ENCODE measurements at regions not wholly inside any gene's neighbourhood (a gene's known extent, or its start where the extent isn't known, plus 50 kb on each side); places are given as distances from the start of the nearest gene placed in this dataset.

DNA sequence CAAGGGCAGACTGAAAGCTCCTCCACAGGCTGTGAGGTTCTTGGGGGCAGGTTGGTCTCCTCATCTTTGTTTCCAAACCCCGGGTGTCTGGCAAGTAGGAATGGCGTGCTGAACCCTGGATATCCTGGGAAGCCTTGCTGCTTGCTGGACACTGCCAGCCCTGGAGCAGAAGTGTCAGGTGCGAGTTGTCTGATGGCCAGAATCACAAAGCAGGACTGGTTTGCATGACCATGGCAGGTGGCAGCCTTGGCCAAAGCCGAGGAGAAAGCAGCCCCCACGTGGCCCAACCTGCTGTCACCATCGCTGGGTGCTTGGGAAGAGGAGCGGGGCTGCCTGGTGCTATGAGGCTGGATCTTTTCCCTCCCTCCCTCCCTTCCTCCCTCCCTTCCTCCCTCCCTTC, 309.5 kb upstream of the HS6ST1 start:
- Histone ChIP-seq H3K4me3 (ENCODE audit: low read depth, low read length) (no peak overlapping the region), H3K27me3 (ENCODE audit: control insufficient read depth, insufficient read depth, low read length) (no peaks in the 10 kb centered on the region), H3K9ac (ENCODE audit: low read depth, low read length) (no peak overlapping the region), H3K36me3 (ENCODE audit: control insufficient read depth, insufficient read depth, low read length) (no peaks in the 10 kb centered on the region), H3K4me1 (ENCODE audit: control insufficient read depth, insufficient read depth, low read length) (no peaks in the 10 kb centered on the region), H3K9me3 (ENCODE audit: control insufficient read depth, insufficient read depth, low read length) (no peaks in the 10 kb centered on the region)

DNA sequence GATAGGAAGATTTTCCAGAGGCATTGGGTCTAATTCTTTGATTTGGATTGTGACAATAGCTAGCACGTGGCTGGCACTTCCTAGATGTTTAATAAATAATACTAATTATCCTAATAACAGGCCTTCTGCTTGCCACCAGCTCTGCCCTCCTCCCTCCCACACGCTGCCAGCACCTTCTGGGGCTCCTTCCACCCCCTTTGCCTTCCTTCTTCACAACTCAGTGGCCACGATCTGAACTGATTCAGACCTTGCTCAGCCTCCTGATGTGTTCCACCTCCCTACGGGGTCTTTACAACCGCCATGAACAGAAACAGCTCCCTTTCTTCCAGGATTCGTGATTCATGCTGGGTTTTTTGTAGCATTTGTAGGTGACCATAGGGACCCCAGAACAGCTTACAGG, 310.3 kb upstream of the HS6ST1 start:
- H3K36me3 ChIP-seq (ENCODE audit: control insufficient read depth, insufficient read depth, low read length), result no peaks in the 10 kb centered on the region
- H3K9ac ChIP-seq (ENCODE audit: low read depth, low read length), result no peak overlapping the region
- no peaks in the 10 kb centered on the region for H3K4me1 ChIP-seq (ENCODE audit: control insufficient read depth, insufficient read depth, low read length)
- H3K9me3 ChIP-seq (ENCODE audit: control insufficient read depth, insufficient read depth, low read length), result no peaks in the 10 kb centered on the region
- no peaks in the 10 kb centered on the region for H3K27me3 ChIP-seq (ENCODE audit: control insufficient read depth, insufficient read depth, low read length)
- no peak overlapping the region for H3K4me3 ChIP-seq (ENCODE audit: low read depth, low read length)

DNA sequence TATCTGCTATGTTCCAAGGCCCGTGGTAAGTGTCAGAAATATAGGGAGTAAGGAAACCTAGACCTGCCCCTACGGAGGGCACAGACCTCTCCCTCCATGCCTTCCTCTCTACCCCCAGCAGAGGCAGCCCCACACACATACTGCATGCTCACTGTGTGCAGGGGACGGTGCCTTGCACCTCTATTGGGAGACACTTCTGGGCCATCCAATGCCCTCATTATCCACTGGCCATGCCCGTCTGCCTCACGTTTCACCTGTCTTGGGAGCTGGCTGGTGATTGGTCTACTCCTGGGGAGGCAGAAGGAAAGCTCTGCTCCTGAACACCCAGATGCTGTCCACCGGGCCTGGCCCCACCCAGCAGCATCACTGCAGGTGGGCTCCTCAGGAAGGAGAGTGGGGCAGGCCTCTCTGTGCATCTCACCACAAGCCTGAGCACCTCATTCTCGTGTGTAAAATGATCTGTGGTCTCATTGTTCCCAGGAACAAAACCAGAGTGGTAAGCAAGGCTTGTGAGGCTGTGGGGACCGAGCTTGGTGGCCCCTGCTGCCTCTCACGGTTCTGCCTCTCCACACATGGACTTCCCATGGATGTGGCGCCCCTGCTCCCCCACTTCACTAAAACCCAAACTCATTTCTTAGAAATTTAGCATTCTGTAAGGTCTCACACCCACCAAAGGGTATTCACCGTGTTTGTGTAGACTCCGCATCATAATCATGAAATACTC, 312.5 kb upstream of the HS6ST1 start:
- H3K4me3 ChIP-seq (ENCODE audit: low read depth, low read length), result no peak overlapping the region
- H3K4me1 ChIP-seq (ENCODE audit: control insufficient read depth, insufficient read depth, low read length), result no peaks in the 10 kb centered on the region
- H3K9ac ChIP-seq (ENCODE audit: low read depth, low read length), result no peak overlapping the region
- H3K9me3 ChIP-seq (ENCODE audit: control insufficient read depth, insufficient read depth, low read length), result no peaks in the 10 kb centered on the region
- H3K36me3 ChIP-seq (ENCODE audit: control insufficient read depth, insufficient read depth, low read length), result no peaks in the 10 kb centered on the region
- H3K27me3 ChIP-seq (ENCODE audit: control insufficient read depth, insufficient read depth, low read length), result no peaks in the 10 kb centered on the region

DNA sequence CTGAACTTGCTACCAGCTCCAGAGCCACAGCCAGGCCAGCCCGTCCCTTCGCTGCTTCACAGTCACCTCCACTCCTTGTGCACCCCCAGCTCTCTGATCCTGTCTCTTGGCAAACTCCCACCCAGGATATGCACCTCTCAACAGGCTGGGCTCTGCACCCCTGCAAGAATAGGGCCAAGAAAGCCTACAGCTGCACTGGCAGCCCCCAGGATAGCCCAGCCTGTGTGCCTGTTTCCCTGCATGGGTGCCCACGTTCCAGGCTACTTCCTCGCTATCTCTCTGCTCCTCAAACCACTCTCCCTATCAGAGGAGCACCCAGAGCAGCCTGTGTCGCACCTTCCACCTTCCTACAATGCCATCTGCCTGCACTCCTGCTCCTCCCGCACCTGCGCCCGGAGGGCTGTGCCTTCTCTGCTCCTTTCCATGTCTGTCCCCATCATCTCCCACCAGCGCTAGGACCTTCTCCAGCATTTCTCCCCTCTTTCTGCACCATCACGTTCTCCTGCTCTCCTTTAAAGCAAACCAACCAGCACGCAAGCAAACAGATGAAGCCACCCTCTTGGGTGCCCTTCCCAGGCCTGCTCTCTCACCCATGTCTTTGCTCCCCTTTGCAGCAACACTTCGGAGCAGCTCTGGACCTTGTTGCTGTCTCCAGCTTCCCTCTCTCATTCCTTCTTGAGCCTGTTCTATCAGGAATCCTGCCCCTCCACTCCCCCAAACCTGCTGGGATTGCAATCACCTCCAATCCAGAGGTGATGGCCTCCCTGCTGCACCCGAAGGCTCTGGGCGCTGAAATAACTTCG, 313.2 kb upstream of the HS6ST1 start:
- H3K4me1 ChIP-seq (ENCODE audit: control insufficient read depth, insufficient read depth, low read length), result no peaks in the 10 kb centered on the region
- no peaks in the 10 kb centered on the region for H3K9me3 ChIP-seq (ENCODE audit: control insufficient read depth, insufficient read depth, low read length)
- no peak overlapping the region for H3K4me3 ChIP-seq (ENCODE audit: low read depth, low read length)
- no peak overlapping the region for H3K9ac ChIP-seq (ENCODE audit: low read depth, low read length)
- no peaks in the 10 kb centered on the region for H3K36me3 ChIP-seq (ENCODE audit: control insufficient read depth, insufficient read depth, low read length)
- no peaks in the 10 kb centered on the region for H3K27me3 ChIP-seq (ENCODE audit: control insufficient read depth, insufficient read depth, low read length)

DNA sequence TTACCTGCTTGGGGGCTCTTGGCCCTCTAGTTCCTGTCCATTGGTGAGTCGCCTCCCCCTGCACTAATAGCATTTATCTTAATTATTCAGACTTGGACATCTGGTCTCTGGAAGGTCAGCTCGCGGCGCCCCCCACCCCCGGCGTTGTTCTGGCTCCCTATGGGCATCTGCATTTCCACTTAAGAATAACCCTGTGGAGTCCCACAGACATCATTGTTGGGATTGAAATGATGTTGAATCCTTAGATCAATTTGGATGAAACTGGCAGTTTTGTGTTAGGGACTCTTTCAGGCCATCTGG, 313.8 kb upstream of the HS6ST1 start:
- H3K9me3 ChIP-seq (ENCODE audit: control insufficient read depth, insufficient read depth, low read length), result no peaks in the 10 kb centered on the region
- H3K9ac ChIP-seq (ENCODE audit: low read depth, low read length), result no peak overlapping the region
- no peaks in the 10 kb centered on the region for H3K27me3 ChIP-seq (ENCODE audit: control insufficient read depth, insufficient read depth, low read length)
- no peak overlapping the region for H3K4me3 ChIP-seq (ENCODE audit: low read depth, low read length)
- no peaks in the 10 kb centered on the region for H3K36me3 ChIP-seq (ENCODE audit: control insufficient read depth, insufficient read depth, low read length)
- H3K4me1 ChIP-seq (ENCODE audit: control insufficient read depth, insufficient read depth, low read length), result no peaks in the 10 kb centered on the region

DNA sequence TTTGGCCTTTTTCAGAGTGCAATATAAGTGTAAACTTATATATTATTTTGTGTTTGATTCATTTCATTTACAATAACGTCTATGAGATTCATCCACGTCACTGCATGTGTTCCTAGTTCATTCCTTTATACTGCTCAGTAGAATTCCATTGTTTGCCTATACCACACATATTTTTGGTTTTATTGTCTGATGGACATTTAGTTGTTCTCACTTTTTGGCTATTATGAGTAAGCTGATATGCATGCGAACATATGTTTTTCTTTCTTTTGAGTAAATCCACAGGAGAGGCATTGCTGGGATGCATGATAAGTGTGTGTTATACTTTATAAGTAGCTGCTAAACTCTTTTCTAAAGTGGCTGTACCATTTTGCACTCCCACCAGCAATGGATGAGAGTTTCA, 314.8 kb upstream of the HS6ST1 start:
- Histone ChIP-seq H3K9ac (ENCODE audit: low read depth, low read length) (no peak overlapping the region), H3K36me3 (ENCODE audit: control insufficient read depth, insufficient read depth, low read length) (no peaks in the 10 kb centered on the region), H3K27me3 (ENCODE audit: control insufficient read depth, insufficient read depth, low read length) (no peaks in the 10 kb centered on the region), H3K9me3 (ENCODE audit: control insufficient read depth, insufficient read depth, low read length) (no peaks in the 10 kb centered on the region), H3K4me3 (ENCODE audit: low read depth, low read length) (no peak overlapping the region), H3K4me1 (ENCODE audit: control insufficient read depth, insufficient read depth, low read length) (peaks cover 8% of the 10 kb centered on the region)

DNA sequence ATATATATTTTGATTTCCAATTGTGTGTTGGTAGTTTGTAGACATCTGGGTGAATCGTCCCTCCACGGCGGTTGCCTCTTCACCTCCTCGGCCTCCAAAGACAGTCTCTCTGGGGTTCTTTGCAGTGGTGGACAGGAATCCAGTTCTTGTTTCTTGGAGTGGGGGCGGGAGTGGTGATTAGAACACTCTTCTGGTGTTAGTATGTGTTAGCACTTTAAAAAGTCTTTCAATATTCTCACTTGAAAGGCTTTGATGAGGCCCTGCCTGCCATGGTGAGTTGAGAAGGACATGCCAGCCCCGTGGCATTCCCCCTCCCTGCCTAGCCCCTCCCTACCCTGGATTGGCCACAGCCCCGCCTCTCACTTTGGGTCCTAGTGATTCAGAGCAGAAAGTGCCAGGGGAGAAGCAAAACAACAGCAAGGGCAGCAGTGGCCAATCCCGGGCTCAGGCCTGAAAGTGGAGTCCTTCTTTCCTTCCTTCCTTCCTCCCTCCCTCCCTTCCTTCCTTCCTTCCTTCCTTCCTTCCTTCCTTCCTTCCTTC, 316.8 kb upstream of the HS6ST1 start:
- no peaks in the 10 kb centered on the region for H3K36me3 ChIP-seq (ENCODE audit: control insufficient read depth, insufficient read depth, low read length)
- no peak overlapping the region for H3K4me3 ChIP-seq (ENCODE audit: low read depth, low read length)
- H3K9me3 ChIP-seq (ENCODE audit: control insufficient read depth, insufficient read depth, low read length), result no peaks in the 10 kb centered on the region
- H3K27me3 ChIP-seq (ENCODE audit: control insufficient read depth, insufficient read depth, low read length), result no peaks in the 10 kb centered on the region
- H3K4me1 ChIP-seq (ENCODE audit: control insufficient read depth, insufficient read depth, low read length), result peaks cover 16% of the 10 kb centered on the region
- H3K9ac ChIP-seq (ENCODE audit: low read depth, low read length), result no peak overlapping the region

DNA sequence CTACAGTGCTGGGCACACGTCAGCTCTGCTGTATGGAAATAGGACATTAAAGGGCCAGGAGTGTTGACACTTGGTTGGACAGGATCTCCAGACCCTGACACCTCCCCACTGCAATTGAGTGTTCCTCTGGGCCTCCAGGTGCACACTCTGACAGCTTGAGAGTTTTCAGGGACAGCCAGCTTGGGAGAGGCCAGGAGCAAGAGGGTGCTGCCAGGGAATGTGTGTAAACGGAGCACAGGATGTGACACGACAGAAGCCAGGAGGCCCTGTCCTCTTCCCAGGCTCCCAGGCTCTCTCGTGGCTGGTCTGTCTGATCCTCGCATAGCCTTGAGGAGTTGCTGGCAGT, 318.1 kb upstream of the HS6ST1 start:
- H3K9me3 ChIP-seq (ENCODE audit: control insufficient read depth, insufficient read depth, low read length), result no peaks in the 10 kb centered on the region
- no peaks in the 10 kb centered on the region for H3K27me3 ChIP-seq (ENCODE audit: control insufficient read depth, insufficient read depth, low read length)
- no peak overlapping the region for H3K4me3 ChIP-seq (ENCODE audit: low read depth, low read length)
- H3K4me1 ChIP-seq (ENCODE audit: control insufficient read depth, insufficient read depth, low read length), result peaks cover 16% of the 10 kb centered on the region
- no peak overlapping the region for H3K9ac ChIP-seq (ENCODE audit: low read depth, low read length)
- H3K36me3 ChIP-seq (ENCODE audit: control insufficient read depth, insufficient read depth, low read length), result no peaks in the 10 kb centered on the region

DNA sequence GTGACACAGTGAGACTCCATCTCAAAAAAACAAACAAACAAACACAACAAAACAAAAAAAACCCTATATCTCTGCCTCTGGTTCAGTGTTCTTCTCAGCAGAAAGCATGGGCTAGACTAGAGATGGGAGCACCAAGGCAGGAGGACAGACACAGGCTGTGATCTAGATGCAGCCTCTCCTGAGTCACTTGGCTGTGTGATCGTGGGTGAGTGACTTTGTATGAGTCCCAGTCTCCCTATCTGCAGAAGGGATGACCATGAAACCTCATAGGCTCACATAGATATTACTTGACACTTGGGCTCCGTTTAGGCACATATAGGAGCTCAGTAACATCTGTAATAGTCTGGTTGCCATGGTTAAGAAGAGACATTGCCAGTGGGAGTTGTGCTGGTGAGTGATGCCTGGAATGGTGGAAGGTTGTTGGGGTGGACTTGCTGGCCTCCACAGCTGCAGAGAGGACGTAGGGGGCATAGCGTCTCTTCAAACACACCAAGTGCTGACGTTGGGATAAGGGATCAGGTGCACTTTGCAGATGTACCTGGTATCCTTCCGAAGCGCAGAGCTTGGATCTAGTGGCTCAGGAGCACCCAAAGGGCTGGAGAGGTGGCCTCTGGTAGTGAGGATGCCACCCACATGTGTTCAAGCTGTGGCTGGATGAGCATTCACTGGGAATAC, 318.9 kb upstream of the HS6ST1 start:
- peaks cover 16% of the 10 kb centered on the region for H3K4me1 ChIP-seq (ENCODE audit: control insufficient read depth, insufficient read depth, low read length)
- H3K36me3 ChIP-seq (ENCODE audit: control insufficient read depth, insufficient read depth, low read length), result no peaks in the 10 kb centered on the region
- no peak overlapping the region for H3K4me3 ChIP-seq (ENCODE audit: low read depth, low read length)
- no peaks in the 10 kb centered on the region for H3K9me3 ChIP-seq (ENCODE audit: control insufficient read depth, insufficient read depth, low read length)
- peaks cover 3% of the 10 kb centered on the region for H3K27me3 ChIP-seq (ENCODE audit: control insufficient read depth, insufficient read depth, low read length)
- no peak overlapping the region for H3K9ac ChIP-seq (ENCODE audit: low read depth, low read length)

DNA sequence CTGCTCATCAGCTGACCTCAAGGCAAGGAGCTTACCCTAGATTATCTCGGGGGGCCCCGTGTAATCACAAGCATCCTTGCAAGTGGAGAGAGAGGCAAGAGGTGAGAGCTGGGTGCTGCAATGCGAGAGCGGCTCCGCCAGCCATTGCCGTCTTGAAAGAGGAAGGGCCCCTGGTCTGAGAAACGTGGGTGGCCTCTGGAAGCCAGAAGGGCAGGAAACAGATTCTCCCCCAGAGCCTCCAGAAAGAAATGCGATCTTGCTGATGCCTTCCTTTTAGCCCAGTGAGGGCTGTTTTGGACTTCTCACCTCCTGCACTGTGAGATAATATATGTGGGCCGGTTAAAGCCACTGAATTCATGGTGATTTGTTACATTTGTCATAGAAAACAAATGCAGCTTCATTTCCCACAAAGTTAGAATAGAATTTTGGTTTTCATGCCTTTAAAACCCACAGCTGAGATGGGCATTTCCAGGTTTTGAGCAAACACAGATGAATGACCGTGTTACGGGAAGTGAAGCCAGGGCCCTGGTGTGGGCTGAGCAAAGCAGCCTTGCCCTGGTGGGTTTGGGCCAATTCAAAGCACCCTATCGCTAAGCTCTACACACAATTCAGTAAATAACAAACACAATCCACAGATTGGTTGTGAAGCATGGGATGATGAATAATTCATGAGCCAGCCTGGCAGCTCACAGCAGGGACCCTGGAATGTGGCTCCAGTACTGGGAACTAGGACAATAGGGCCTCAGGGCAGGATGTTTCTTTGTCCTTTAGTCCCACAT, 319.9 kb upstream of the HS6ST1 start:
- no peak overlapping the region for H3K4me3 ChIP-seq (ENCODE audit: low read depth, low read length)
- H3K27me3 ChIP-seq (ENCODE audit: control insufficient read depth, insufficient read depth, low read length), result peaks cover 3% of the 10 kb centered on the region
- H3K4me1 ChIP-seq (ENCODE audit: control insufficient read depth, insufficient read depth, low read length), result peaks cover 18% of the 10 kb centered on the region
- no peaks in the 10 kb centered on the region for H3K36me3 ChIP-seq (ENCODE audit: control insufficient read depth, insufficient read depth, low read length)
- H3K9me3 ChIP-seq (ENCODE audit: control insufficient read depth, insufficient read depth, low read length), result no peaks in the 10 kb centered on the region
- peak overlapping the region; percentile 38 for H3K9ac ChIP-seq (ENCODE audit: low read depth, low read length)

DNA sequence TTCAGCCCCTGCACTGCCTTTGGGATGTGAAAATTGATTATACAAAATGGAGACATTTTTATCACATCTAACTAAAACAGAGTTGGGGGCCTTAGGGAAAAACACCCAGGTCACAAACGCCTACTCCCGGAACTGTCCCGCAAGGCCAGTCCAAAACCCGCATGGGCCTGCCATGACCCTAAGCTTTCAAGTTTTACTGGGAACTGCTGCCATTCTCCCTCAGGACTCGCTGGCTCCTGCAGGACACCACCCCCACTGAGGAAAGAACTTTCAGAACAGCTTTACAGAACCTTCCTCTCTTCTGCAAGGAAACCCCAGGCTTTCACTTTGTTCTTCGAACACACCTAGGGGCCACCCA, 320.4 kb upstream of the HS6ST1 start:
- no peaks in the 10 kb centered on the region for H3K36me3 ChIP-seq (ENCODE audit: control insufficient read depth, insufficient read depth, low read length)

More for the DNA sequence above, 320.4 kb upstream of the HS6ST1 start:
- H3K4me1 ChIP-seq (ENCODE audit: control insufficient read depth, insufficient read depth, low read length), result peaks cover 22% of the 10 kb centered on the region
- H3K27me3 ChIP-seq (ENCODE audit: control insufficient read depth, insufficient read depth, low read length), result peaks cover 3% of the 10 kb centered on the region
- H3K4me3 ChIP-seq (ENCODE audit: low read depth, low read length), result no peak overlapping the region
- peak overlapping the region; percentile 1 for H3K9ac ChIP-seq (ENCODE audit: low read depth, low read length)
- H3K9me3 ChIP-seq (ENCODE audit: control insufficient read depth, insufficient read depth, low read length), result no peaks in the 10 kb centered on the region
